HepG2 (cell line): ENCODE measurements at regions not wholly inside any gene's neighbourhood (a gene's known extent, or its start where the extent isn't known, plus 50 kb on each side); places are given as distances from the start of the nearest gene placed in this dataset.

Source experiments
- ATAC-seq: fragments of 200-7000 bp; cut with Tn5 transposase; 3 replicates; pipeline ENCODE4 v1.9.1; 2020; ENCODE audit warnings: mild to moderate bottlenecking, moderate library complexity
- BruUV-seq: library from RNA; stranded (reverse); fragments of 400-500 nt; replicated peaks from 2 replicates; lab custom pipeline; 2021; lab: Mats Ljungman, UMichigan
- CTCF ChIA-PET: fragments of 300-600 bp; formaldehyde crosslinking; extraction: SDS; loops from one replicate; lab custom pipeline; 2021; ENCODE audit warnings: low total read pairs, inconsistent platforms, low intra/inter-chr PET ratio; lab: Yijun Ruan, JAX
- POLR2A ChIA-PET: fragments of 350-600 bp; sonication (Branson Sonifier 250); formaldehyde crosslinking; loops from one replicate; lab custom pipeline; 2020; ENCODE audit warnings: antibody characterized with exemption, inconsistent platforms; lab: Yijun Ruan, JAX
- DNase-seq: peaks from one replicate; pipeline ENCODE4 v3.0.0-alpha.2; 2015; ENCODE audit warnings: low spot score
- FAIRE-seq: peaks from 3 replicates; lab custom pipeline; 2011; peaks lifted over from hg19 to GRCh38; lab: Jason Lieb, UNC
- H2AFZ ChIP-seq: one replicate; pipeline ENCODE4 v1.6.1; 2011; ENCODE audit warnings: low read length, inconsistent platforms
- H3K27ac ChIP-seq: fragments of 300-600 bp; 3 replicates; pipeline ENCODE4 v1.8.0; 2011; ENCODE audit warnings: mixed run types, mild to moderate bottlenecking, mixed read lengths, low read length, inconsistent platforms; ENCODE audit not compliant: insufficient read depth; ENCODE audit errors: extremely low read length
- H3K27me3 ChIP-seq, 2 experiments: fragments of 200-600 bp in 1 of 2; 2 replicates in 1 of 2; 3 replicates in 1 of 2; pipeline versions ENCODE4 v1.6.0 to v1.8.0; 2011; ENCODE audit warnings: low read length in 2 of 2, mild to moderate bottlenecking in 2 of 2, moderate library complexity in 2 of 2, inconsistent platforms in 1 of 2; ENCODE audit not compliant: insufficient read depth in 2 of 2, control insufficient read depth in 1 of 2
- H3K36me3 ChIP-seq, 2 experiments: fragments of 200-600 bp in 1 of 2; replicated peaks in 1 of 2; 2 replicates in 1 of 2; 3 replicates in 1 of 2; pipeline versions ENCODE4 v1.5.1 to v1.8.0; 2011; ENCODE audit warnings: low read length in 2 of 2, inconsistent platforms in 1 of 2; ENCODE audit not compliant: insufficient read depth in 2 of 2, control insufficient read depth in 1 of 2
- H3K4me1 ChIP-seq: 2 replicates; pipeline ENCODE4 v1.5.1; 2012; ENCODE audit warnings: low read length, inconsistent platforms; ENCODE audit not compliant: insufficient read depth
- H3K4me2 ChIP-seq: 2 replicates; pipeline ENCODE4 v1.6.0; 2011; ENCODE audit warnings: low read depth, low read length, inconsistent platforms
- H3K4me3 ChIP-seq, 3 experiments: fragments of 200-600 bp in 1 of 3; sonication (generic), shearing (Covaris generic) in 1 of 3; replicated peaks in 1 of 3; 2 replicates each; pipeline ENCODE4 v1.5.1; 2011 to 2016; ENCODE audit warnings: low read length in 3 of 3, inconsistent platforms in 2 of 3, low read depth in 2 of 3, mild to moderate bottlenecking in 2 of 3, control low read depth in 1 of 3, mixed read lengths in 1 of 3; ENCODE audit not compliant: insufficient read depth in 1 of 3
- H3K79me2 ChIP-seq: one replicate; pipeline ENCODE4 v1.6.1; 2011; ENCODE audit warnings: low read length, inconsistent platforms; ENCODE audit not compliant: insufficient read depth
- H3K9ac ChIP-seq: 2 replicates; pipeline ENCODE4 v1.6.0; 2011; ENCODE audit warnings: mild to moderate bottlenecking, low read depth, low read length, inconsistent platforms; ENCODE audit not compliant: insufficient read depth
- H3K9me3 ChIP-seq: 2 replicates; pipeline ENCODE4 v1.5.1; 2012; ENCODE audit warnings: mild to moderate bottlenecking, low read length
- H4K20me1 ChIP-seq: 2 replicates; pipeline ENCODE4 v1.6.0; 2011; ENCODE audit warnings: inconsistent platforms, mild to moderate bottlenecking, low read length, moderate library complexity; ENCODE audit not compliant: insufficient read depth
- MED1 ChIP-seq: sonication (generic); formaldehyde crosslinking; IDR thresholded peaks from 2 replicates; pipeline ENCODE4 v1.4.0; 2020; ENCODE audit warnings: missing genetic modification reagents
- PHF21A ChIP-seq: sonication (generic); formaldehyde crosslinking; IDR thresholded peaks from 2 replicates; pipeline ENCODE4 v1.5.0; 2020; ENCODE audit warnings: mild to moderate bottlenecking, missing genetic modification reagents
- TRAFD1 ChIP-seq: sonication (generic); formaldehyde crosslinking; IDR thresholded peaks from 2 replicates; pipeline ENCODE4 v1.5.1; 2020; ENCODE audit warnings: missing genetic modification reagents, mild to moderate bottlenecking, borderline replicate concordance
- ZBTB4 ChIP-seq: sonication (generic); formaldehyde crosslinking; IDR thresholded peaks from 2 replicates; pipeline ENCODE4 v1.4.0; 2020; ENCODE audit warnings: missing genetic modification reagents, mild to moderate bottlenecking, borderline replicate concordance
- ZHX1 ChIP-seq: sonication (generic); formaldehyde crosslinking; IDR thresholded peaks from 2 replicates; pipeline ENCODE4 v1.8.1; 2022; ENCODE audit warnings: low read depth, mild to moderate bottlenecking, missing genetic modification reagents
- ZKSCAN8 ChIP-seq: IDR thresholded peaks from 2 replicates; pipeline ENCODE4 v1.6.1; 2016; ENCODE audit warnings: borderline replicate concordance, missing genetic modification reagents, missing compliant biosample characterization
- ZNF17 ChIP-seq: sonication (generic); formaldehyde crosslinking; IDR thresholded peaks from 2 replicates; pipeline ENCODE4 v1.5.0; 2020; ENCODE audit warnings: mild to moderate bottlenecking, missing genetic modification reagents
- WGBS: methylation state at CpG from one replicate; pipeline ENCODE4 v1.1.6; 2017; ENCODE audit warnings: low lambda C conversion rate; 5-methylcytosine and 5-hydroxymethylcytosine counted together
- in situ Hi-C: cut with HindIII; loops from 2 replicates; pipeline ENCODE4 v1.10.0; 2017; ENCODE audit warnings: low pct_unique_long_range_greater_than_20kb; ENCODE audit not compliant: extremely low pct_ligation_motif_present
- intact Hi-C: fragments of 100-400 bp; cut with micrococcal nuclease; formaldehyde crosslinking; loops from one replicate; pipeline ENCODE4 v1.10.0; 2022; ENCODE audit not compliant: unreplicated experiment

GRCh38 chr5:92850886-92851285 is 730.1 kb downstream of the NR2F1-AS1 start:
- no TSS peak for BruUV-seq
- DNase-seq (no peak), ATAC-seq (no peak), FAIRE-seq (no peak)
- no peak overlapping the region for H2AFZ ChIP-seq
- no peaks in the 10 kb centered on the region for H3K36me3 ChIP-seq
- CTCF ChIA-PET, result no interaction called here
- H3K4me1 ChIP-seq, result no peaks in the 10 kb centered on the region
- POLR2A ChIA-PET, result no interaction called here
- no peaks in the 10 kb centered on the region for H3K27me3 ChIP-seq
- intact Hi-C loops (no loop called here), in situ Hi-C loops (loop anchor here (25.0 kb wide), 1 partner anchor 936 kb away; no protein-coding TSS in a partner anchor)
- H3K79me2 ChIP-seq, result no peaks in the 10 kb centered on the region
- no peak overlapping the region for H3K4me2 ChIP-seq
- WGBS, result 14% methylated on average over 2 of the region's 2 CpGs
- H3K4me3 ChIP-seq, result no peak overlapping the region
- no peaks in the 10 kb centered on the region for H4K20me1 ChIP-seq
- TF ChIP-seq TRAFD1, result no peak
- no peak for TF ChIP-seq ZKSCAN8 (CRISPR knock-in tag)
- TF ChIP-seq ZHX1 (CRISPR knock-in tag), result no peak
- no peak for TF ChIP-seq PHF21A (CRISPR knock-in tag)
- no peak for TF ChIP-seq ZNF17 (CRISPR knock-in tag)
- no peak for TF ChIP-seq MED1 (CRISPR knock-in tag)
- TF ChIP-seq ZBTB4, result no peak
- no peaks in the 10 kb centered on the region for H3K9me3 ChIP-seq
- H3K9ac ChIP-seq, result no peak overlapping the region
- no peak overlapping the region for H3K27ac ChIP-seq
